H1 (cell line): ENCODE measurements at regions not wholly inside any gene's neighbourhood (a gene's known extent, or its start where the extent isn't known, plus 50 kb on each side); places are given as distances from the start of the nearest gene placed in this dataset.

Source experiments
- PHF8 ChIP-seq: fragments of 200-600 bp; sonication (generic); conservative IDR thresholded peaks from 2 replicates; pipeline ENCODE4 v1.7.1; 2012; ENCODE audit warnings: low read depth, mild to moderate bottlenecking, inconsistent platforms, low read length, moderate library complexity
- POLR2A ChIP-seq, 2 experiments: IDR thresholded peaks; 1 replicate in 1 of 2; 2 replicates in 1 of 2; pipeline ENCODE4 v1.6.1; 2011; ENCODE audit warnings: low read depth in 2 of 2, low read length in 2 of 2, mild to moderate bottlenecking in 2 of 2; ENCODE audit errors: control extremely low read depth in 1 of 2
- RAD21 ChIP-seq, 2 experiments: IDR thresholded peaks in 1 of 2; conservative IDR thresholded peaks in 1 of 2; 2 replicates each; pipeline ENCODE4 v1.6.1; 2011; ENCODE audit warnings: low read depth in 2 of 2, low read length in 2 of 2, improper control_type of control experiment in 1 of 2, inconsistent platforms in 1 of 2, mild to moderate bottlenecking in 1 of 2, moderate library complexity in 1 of 2
- TAF1 ChIP-seq: IDR thresholded peaks from 2 replicates; pipeline ENCODE4 v1.6.1; 2011; ENCODE audit warnings: mild to moderate bottlenecking, low read depth, low read length

DNA sequence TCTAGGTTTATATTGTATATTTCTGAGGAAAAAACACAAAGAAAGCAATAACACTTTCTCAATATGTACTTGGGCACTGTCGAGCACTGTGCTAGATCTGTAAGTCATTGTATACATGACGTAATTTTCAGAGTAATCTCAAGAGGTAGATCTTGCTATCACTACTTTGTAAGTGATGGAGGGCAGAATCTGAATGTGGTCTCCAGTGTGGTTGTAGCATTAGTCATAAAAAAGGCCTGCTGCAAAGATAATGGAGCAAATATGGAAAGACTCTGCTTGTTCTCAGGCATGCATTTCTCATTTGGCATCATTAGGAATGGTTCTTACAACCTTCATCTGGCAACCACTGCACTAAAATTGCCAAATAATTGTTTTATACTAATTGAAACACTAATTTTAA, 419.8 kb upstream of the CCDC179 start (continued):
- TF ChIP-seq RAD21 (IDR thresholded peaks at IDR 0.05 in 1 of 2, conservative IDR thresholded peaks at IDR 0.05 in 1 of 2; ENCODE audit: low read depth in 2 of 2, low read length in 2 of 2) (no peak), POLR2A (IDR thresholded peaks at IDR 0.05; ENCODE audit: control extremely low read depth in 1 of 2, low read depth in 2 of 2, low read length in 2 of 2) (no peak), PHF8 (no peak), TAF1 (no peak)
- TF ChIP-seq, all 59 proteins: peak for 0
